ENCODE measurements at regions not wholly inside any gene's neighbourhood (a gene's known extent, or its start where the extent isn't known, plus 50 kb on each side); places are given as distances from the start of the nearest gene placed in this dataset.

GRCh38 chr3:35954413-35954812, 315.1 kb downstream of the ARPP21 start:
- Histone ChIP-seq H3K9me2 (replicated peaks; ENCODE audit: insufficient read depth) (no peaks in the 10 kb centered on the region), H3K9me3 (ENCODE audit: low read depth) (no peaks in the 10 kb centered on the region), H2AFZ (no peak overlapping the region), H3K4me2 (no peak overlapping the region), H3K36me3 (replicated peaks; ENCODE audit: insufficient read depth, low read depth) (no peaks in the 10 kb centered on the region), H3K79me2 (no peaks in the 10 kb centered on the region), H3K4me3 (no peak overlapping the region), H3K27ac (no peak overlapping the region), H3K27me3 (peaks cover 4% of the 10 kb centered on the region), H3K4me1 (ENCODE audit: insufficient read depth) (no peaks in the 10 kb centered on the region), H4K20me1 (ENCODE audit: insufficient read depth, poor library complexity, severe bottlenecking) (no peaks in the 10 kb centered on the region)
- no peak for TF ChIP-seq CTCF (IDR thresholded peaks at IDR 0.05; ENCODE audit: poor library complexity)
- no peak for TF ChIP-seq EZH2 (IDR thresholded peaks at IDR 0.05; ENCODE audit: borderline replicate concordance)
- no peak for TF ChIP-seq EZH2phosphoT487 (IDR thresholded peaks at IDR 0.05; ENCODE audit: low read depth, severe bottlenecking, unreplicated experiment)
- no peak for DNase-seq (ENCODE audit: low spot score)

DNA sequence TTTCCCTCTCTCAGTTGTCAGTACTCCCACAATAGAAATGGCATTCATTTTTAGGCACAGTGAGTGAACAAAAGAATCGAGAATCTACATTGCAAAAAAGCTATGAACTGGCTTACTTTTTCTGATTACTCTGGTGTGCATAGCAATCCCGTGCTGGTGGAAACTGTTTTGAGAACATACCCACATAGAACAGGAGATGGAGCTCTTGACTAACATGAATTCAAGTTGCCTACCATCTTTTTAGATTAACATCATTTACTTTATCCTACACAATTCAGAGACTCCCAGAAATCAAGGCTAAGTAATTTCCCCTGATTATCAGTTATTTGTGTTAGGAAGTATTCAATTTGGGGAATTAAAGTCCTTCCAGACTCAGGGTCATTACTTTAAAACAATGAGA, 326.6 kb downstream of the ARPP21 start:
- DNase-seq (ENCODE audit: low spot score), result peak; percentile 49
- Histone ChIP-seq H3K36me3 (replicated peaks; ENCODE audit: insufficient read depth, low read depth) (no peaks in the 10 kb centered on the region), H3K4me1 (ENCODE audit: insufficient read depth) (no peaks in the 10 kb centered on the region), H2AFZ (no peak overlapping the region), H3K4me2 (no peak overlapping the region), H3K9me3 (ENCODE audit: low read depth) (no peaks in the 10 kb centered on the region), H3K27ac (no peak overlapping the region), H3K9me2 (replicated peaks; ENCODE audit: insufficient read depth) (no peaks in the 10 kb centered on the region), H3K4me3 (no peak overlapping the region), H4K20me1 (ENCODE audit: insufficient read depth, poor library complexity, severe bottlenecking) (no peaks in the 10 kb centered on the region), H3K27me3 (peaks cover 7% of the 10 kb centered on the region), H3K79me2 (no peaks in the 10 kb centered on the region)
- TF ChIP-seq CTCF (IDR thresholded peaks at IDR 0.05; ENCODE audit: poor library complexity) (peak; percentile 72), EZH2 (IDR thresholded peaks at IDR 0.05; ENCODE audit: borderline replicate concordance) (no peak)
- 23% methylated on average over 2 of the region's 2 CpGs for WGBS (ENCODE audit: low lambda C conversion rate, missing lambda C conversion rate)

DNA sequence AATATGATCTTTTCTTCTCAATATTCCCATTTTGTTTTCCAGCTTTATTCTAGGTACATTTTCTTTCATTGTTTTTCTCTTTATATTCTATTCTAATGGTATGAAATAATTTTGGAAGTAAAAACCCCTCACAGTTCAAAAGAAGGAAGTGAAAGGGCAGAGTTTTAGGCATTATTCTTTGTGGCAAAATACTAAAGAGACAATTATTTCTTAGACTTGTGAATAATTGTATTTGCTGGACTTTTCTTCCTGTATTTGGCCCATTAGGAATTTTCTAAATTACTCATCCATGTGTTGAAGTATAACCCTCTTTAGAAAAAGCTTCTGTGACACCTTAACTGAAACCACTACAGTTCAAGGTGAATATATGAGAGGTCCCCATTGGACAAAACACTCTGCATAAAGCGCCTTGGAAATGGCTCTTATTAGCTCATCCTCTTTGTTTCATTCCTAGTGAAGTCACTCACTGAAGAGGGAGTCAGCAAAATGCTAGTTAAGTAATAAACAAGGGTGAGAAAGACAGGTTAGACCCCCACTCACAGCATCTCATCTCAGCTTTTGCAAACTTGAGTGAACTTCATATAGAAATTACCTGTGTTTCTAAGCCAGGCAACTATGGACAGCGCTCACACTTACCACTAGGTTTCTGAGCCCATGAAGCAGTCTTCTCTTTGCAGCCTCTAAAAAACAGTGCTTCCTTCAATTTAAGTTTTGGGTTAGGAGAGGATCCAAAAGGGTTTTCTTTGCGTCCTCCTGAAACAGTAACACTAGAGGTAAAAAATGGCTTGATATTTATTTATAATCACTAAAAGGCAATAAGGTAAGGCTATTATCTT, 327.5 kb downstream of the ARPP21 start:
- Histone ChIP-seq H4K20me1 (ENCODE audit: insufficient read depth, poor library complexity, severe bottlenecking) (no peaks in the 10 kb centered on the region), H3K9me3 (ENCODE audit: low read depth) (no peaks in the 10 kb centered on the region), H3K4me1 (ENCODE audit: insufficient read depth) (no peaks in the 10 kb centered on the region), H3K4me2 (no peak overlapping the region), H3K36me3 (replicated peaks; ENCODE audit: insufficient read depth, low read depth) (no peaks in the 10 kb centered on the region), H3K27ac (no peak overlapping the region), H3K4me3 (no peak overlapping the region), H3K79me2 (no peaks in the 10 kb centered on the region), H2AFZ (no peak overlapping the region), H3K9me2 (replicated peaks; ENCODE audit: insufficient read depth) (no peaks in the 10 kb centered on the region), H3K27me3 (peaks cover 4% of the 10 kb centered on the region)
- no peak for DNase-seq (ENCODE audit: low spot score)
- TF ChIP-seq EZH2phosphoT487 (IDR thresholded peaks at IDR 0.05; ENCODE audit: low read depth, severe bottlenecking, unreplicated experiment) (no peak), CTCF (IDR thresholded peaks at IDR 0.05; ENCODE audit: poor library complexity) (no peak), EZH2 (IDR thresholded peaks at IDR 0.05; ENCODE audit: borderline replicate concordance) (no peak)
- WGBS (ENCODE audit: low lambda C conversion rate, missing lambda C conversion rate), result 90% methylated on average over 3 of the region's 3 CpGs

Data from hepatocyte (in vitro differentiated cells).